ENCODE measurements at regions not wholly inside any gene's neighbourhood (a gene's known extent, or its start where the extent isn't known, plus 50 kb on each side); places are given as distances from the start of the nearest gene placed in this dataset.

DNA sequence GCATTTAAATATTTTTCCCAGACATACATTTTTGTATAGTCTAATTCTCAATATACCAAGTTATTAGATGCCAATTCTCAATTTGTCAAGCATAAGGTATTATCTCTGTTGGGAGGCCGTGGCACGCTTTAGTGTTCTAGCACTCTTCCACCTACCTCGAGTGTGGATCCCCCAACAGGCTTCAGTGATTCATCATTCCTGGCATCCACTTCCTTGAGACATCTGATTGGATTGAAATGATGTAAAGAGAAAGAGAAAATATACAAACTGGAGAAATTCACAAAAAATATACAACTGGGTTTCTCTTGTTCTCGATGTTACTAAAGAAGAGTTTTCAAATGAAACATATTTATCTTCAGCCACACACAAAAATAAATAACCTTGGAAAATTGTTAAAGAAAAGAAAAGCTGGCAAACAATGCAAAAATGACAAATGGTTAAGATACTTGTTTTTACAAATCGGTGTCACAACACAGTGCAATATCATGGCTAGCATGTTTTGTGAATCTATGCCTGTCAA, 218.0 kb upstream of the CDIN1 start:
- no peak for TF ChIP-seq POLR2A (IDR thresholded peaks at IDR 0.05; ENCODE audit: low read depth, low read length)
- TF ChIP-seq TAF1 (IDR thresholded peaks at IDR 0.05; ENCODE audit: borderline replicate concordance, low read depth, low read length) = no peak
